Left renal cortex interstitium (tissue), 4 donors: ENCODE measurements at regions not wholly inside any gene's neighbourhood (a gene's known extent, or its start where the extent isn't known, plus 50 kb on each side); places are given as distances from the start of the nearest gene placed in this dataset.

Experiments
- DNase-seq, 4 donors: peaks; one replicate each; pipeline ENCODE4 v3.0.0-alpha.2; 2013; ENCODE audit warnings: low read depth in 4 of 4, low spot score in 2 of 4, missing footprints in 1 of 4

- DNase-seq = no peak
Observed at GRCh38 chr12:111161898-111162297, 207.0 kb downstream of the PHETA1 start.

GRCh38 chr12:111160350-111161241 is 208.3 kb downstream of the PHETA1 start:
- no peak for DNase-seq

DNA sequence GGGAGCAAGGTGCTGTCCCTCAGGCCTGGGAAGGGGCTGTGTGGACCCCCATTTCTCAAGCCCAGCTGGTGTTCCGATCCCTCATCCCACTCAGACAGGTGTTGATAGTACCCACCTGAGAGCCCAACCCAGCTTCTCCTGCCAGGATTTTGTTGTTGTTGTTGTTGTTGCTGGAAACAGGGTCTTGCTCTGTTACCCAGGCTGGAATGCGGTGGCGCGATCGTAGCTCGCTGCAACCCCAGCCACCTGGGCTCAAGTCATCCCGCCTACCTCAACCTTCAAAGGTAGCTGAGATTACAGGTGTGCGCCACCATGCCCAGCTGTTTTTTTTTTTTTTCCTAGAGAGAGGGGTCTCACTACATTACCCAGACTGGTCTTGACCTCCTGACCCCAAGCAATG is 209.9 kb downstream of the PHETA1 start:
- DNase-seq = no peak

GRCh38 chr12:111157486-111157885 is 211.4 kb downstream of the PHETA1 start:
- DNase-seq = no peak

DNA sequence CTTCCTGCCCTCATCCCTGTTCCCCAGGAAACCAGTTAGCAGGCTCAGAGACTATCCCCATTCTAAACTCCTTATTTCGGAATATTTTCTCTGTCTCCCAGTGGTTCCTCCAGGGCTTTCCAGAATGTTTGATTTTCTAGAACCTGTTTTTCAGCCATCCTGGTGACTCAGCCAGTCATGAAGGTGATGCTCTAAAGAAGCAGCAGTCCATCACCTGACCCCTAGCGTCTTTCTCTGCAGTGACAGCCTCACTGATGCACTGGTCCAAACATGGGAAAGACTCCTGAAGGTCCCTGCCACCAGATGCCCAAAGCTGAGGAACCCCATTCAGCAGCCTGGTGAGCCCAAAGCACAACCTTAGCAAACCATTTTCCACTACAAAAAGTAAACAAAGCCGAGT is 212.6 kb downstream of the PHETA1 start:
- no peak for DNase-seq

DNA sequence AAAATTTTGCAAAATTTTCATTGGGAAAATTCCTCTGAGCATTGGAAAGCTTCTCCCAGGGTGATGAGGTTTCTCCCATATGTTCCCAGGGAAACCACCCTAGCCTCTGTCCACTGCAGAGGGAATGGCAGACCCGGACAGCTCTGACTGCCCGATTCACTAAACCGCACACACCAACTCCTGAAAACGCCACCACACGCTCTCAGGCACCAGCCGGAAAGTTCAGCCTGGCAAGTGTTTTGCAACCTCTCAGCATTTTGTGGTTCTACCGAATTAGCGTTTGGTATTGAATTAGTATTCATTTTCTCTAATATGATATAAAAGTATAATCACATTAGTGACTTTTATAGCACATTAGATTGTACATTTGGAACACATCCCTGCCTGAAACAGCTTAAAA is 213.4 kb downstream of the PHETA1 start:
- no peak for DNase-seq

DNA sequence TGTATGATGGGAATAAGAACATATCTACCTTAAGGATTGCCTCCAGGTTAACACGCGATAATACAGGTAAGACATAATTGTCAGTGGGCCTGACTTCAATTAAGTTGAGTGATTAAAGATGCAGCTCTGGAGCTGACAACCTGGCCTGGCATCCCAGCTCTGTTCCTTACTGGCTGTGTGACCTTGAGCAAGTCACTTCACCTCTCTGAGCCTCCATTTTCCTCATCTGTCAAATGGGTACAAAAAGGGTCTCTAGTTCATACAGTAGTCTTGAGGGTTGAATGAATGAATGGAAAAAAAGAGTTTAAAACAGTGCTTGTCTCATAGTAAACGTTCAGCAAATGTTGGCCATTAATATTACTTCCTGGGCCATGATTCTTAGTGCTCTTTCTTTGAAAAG is 213.9 kb downstream of the PHETA1 start:
- DNase-seq = no peak

DNA sequence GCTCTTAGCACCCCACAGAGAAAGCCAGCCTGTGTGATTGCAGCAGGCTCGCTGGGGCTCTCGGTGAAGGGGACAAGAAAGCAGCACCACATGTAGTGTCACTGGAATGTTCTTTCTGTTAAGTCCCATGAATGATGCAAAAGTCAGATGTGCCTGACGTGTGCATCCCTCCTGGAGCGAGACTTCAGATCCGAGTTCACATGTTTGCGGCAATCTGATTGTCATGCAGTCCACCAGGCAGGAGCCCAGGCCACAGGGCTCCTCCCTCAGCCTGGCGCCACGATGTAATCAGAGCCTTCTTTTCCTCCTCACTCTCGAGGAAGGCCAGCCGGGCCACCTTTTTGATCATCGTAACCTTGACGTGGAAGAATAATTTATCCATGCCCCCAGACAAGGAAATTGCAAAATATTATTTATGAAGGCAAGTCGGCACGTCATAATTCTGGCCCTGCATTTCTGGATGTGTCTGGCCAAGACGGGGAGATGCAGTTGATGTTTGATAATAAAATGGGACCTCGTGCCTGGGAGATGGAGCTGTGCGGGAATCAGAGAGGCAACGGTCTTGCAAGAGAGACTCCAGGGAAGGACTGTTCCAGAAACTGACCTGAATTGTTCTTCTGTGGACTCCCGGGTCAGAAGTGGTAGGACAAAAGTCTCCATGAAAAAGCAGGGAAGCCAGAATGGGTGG is 214.6 kb downstream of the PHETA1 start:
- DNase-seq = no peak

DNA sequence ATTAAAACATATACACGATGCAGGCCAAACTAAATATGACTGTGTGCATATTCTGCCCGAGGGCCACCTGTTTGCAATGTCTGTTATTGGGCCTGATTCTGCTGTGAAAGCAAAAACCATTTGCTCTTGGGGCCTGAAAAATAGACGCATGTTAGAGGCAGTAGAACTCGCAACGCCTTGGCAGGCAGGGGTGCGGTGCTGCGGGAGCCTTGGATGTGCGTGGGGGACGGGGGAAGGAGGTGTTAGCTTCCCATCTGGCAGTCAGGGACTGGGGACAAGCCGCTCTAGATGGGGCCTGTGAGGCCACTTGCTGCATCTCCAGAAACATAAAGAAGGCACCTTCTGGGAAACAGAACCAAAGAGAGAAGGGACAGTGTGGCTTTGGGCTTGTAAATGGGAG is 216.3 kb downstream of the PHETA1 start:
- no peak for DNase-seq

DNA sequence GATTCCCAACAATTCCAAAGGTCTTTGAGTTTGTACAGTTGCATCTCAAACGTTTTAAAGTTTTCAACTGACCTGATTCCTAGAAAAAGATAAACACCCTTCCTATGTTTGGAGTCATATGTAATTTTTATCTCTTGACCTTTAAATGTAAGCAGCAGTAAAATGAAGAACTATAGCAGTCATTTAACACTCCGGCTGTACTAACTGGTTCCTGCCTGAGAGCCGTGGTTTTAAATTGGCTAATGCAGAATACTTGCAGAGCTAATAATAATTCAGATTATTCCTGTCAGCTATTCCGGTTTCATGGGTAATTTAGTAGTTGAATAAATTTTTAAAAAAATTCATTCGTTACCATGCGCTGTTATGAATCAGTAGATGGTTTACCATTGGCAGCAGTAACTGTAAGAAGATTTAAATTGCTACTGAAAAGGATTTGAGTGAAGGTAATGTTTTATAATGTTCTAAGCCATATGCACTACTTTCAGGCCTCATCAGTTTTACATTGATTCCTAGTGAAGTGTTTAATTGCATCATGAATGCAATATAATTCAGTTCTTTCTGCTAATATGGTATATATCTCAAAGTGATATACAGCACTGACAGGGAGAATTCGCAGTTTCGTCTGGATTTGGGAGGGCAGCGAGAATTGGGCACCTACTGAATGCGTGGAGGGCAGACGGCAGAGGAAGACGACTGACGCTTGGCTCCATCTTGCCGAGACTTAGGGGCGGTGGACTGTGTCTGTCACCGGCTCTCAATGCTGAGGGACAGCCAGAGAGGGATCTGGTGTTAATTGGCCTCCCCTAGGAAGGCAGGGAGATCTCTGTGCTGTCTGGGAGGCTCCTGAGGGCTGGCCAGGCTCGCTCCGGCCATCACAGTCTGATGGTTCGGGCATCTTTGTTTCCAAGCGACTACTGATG is 217.7 kb downstream of the PHETA1 start:
- no peak for DNase-seq

DNA sequence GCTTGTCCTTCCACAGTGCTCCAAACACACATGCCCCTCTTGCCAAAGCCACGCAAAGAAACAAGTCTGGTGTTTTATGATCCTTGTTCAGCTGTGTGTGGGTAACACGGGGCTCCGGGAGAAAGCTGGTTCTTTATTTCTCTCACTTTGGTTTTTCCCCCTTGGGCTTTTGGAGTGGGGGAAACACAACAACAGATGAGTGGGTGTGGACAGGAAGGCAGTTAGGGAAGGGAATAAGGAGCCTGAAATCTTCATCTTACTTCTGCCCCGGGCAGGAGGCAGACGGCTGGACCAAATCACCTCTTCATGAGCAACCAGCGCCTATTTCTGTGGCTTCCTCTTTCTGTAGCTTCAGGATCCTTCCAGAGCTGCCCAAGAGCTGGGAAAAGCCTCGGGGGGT is 218.5 kb downstream of the PHETA1 start:
- DNase-seq = no peak

DNA sequence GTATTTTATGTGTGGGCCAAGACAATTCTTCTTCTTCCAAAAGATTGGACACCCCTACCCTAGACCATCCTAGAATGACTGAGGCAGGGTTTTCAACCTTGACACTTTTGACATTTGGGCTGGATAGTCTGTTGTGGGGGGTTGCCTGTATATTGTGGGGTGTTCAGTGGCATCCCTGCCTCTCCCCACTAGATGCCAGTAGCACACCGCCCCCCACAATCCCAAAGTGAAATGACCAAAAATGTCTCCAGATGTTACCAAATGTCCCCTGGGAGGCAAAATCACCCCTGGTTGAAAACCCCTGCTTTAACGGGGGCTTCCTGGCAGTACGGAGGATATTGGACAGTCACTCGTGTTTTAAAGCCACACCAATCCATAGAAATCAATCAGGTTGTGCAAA is 219.6 kb downstream of the PHETA1 start:
- DNase-seq = no peak

DNA sequence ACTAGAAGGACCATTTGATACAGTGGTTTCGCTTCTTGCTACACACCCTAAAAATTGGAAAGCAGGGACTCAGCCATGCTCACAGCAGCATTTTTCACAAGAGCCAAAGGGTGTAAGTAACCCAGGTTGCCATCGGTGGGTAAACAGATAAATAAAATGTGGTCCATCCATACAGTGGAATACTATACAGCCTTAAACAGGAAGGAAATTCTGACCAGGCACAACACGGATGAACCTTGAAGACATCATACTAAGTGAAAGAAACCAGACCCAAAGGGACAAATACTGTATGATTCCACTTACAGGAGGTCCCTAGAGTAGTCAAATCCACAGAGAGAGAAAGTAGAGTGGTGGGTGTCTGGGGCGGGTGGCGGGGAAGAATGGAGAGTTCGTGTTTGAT is 220.9 kb downstream of the PHETA1 start:
- DNase-seq = no peak

DNA sequence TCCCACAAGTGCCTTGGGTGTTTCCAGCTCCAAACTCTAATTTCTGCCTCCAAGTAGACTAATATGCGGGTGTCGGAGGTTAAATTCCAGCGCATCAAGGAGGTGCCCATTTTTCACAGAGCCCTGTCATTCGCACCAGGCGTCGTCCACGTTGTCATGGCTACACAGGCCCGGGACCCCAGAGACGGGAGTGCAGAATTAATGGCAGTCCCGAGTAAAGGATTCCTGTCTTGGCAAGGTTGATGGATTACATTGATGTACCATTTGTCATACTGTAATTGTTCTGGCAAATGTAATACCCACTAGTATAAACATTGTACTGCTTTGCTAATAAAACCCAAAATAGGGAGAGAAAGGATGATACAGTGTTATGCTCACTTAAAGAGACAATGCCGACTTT is 222.9 kb upstream of the MYL2 start:
- DNase-seq = no peak

GRCh38 chr12:111141205-111141604 is 220.8 kb upstream of the MYL2 start:
- no peak for DNase-seq

GRCh38 chr12:111138016-111138415 is 217.6 kb upstream of the MYL2 start:
- DNase-seq = no peak

DNA sequence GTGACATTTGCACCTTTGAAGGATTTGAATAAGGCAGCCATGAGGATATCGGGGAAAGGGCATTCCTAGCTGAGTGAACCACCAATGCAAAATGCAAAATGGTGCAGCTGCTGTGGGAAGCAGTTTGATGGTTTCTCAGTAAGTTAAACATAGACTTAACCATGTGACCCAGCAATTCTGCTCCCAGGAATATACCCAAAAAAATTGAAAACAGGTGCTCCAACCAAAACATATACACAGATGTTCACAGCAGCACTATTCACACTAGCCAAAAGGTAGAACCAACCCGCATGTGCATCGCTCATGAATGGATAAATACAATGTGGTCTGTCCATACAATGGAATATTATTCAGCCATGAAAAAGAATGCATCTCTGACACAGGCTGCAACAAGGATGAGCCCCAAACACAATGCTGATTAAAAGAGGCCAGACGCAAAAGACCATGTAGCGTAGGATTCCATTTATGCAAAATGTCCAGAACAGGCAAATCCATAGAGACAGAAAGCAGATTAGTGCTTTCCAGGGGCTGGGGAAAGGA is 215.0 kb upstream of the MYL2 start:
- DNase-seq = no peak

- no peak for DNase-seq
Observed at GRCh38 chr12:111130336-111130735, 210.0 kb upstream of the MYL2 start.

DNA sequence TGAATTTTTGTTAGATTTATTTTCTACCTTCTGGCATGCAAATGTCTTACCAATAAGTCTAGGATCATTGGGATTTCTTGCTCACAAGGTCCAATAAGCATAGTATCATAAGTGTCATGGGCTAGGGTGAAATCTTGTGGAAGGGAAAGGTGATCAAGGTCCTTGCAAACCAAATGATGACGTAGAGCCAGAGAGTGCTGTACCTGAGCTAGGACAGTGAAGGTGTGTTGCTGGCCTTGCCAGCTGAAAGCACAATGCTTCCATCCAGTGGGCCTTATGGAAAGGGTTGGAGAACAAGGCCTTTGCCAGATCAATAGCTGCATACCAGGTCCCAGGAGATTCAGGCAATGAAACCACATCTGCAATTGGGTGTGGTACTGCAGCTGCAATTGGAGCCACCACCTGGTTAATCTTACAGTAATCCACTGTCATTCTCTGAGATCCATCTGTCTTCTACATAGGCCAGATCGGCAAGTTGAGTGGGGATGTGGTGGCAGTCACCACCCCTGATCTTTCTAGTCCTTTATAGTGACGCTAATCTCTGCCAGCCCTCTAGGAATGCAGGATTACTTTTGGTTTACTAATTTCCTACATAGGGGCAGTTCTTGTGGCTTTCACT is 208.9 kb upstream of the MYL2 start:
- DNase-seq = no peak

- DNase-seq = no peak
Observed at GRCh38 chr12:111126331-111126730, 206.0 kb upstream of the MYL2 start.
